ENCODE measurements at regions not wholly inside any gene's neighbourhood (a gene's known extent, or its start where the extent isn't known, plus 50 kb on each side); places are given as distances from the start of the nearest gene placed in this dataset.

GRCh38 chr5:24368115-24368514 is 276.7 kb downstream of the CDH10 start:
- Histone ChIP-seq H3K4me3 (no peak overlapping the region), H3K4me1 (ENCODE audit: low read depth) (no peaks in the 10 kb centered on the region), H3K9me3 (no peaks in the 10 kb centered on the region), H3K36me3 (ENCODE audit: low read depth) (no peaks in the 10 kb centered on the region)
- ATAC-seq (no peak), DNase-seq (no peak)
- intact Hi-C loops (cut with DNase I, micrococcal nuclease): no loop called here
- no peak for TF ChIP-seq CTCF (IDR thresholded peaks at IDR 0.05)

- Histone ChIP-seq H3K4me3 (no peak overlapping the region), H3K9me3 (no peaks in the 10 kb centered on the region), H3K36me3 (ENCODE audit: low read depth) (no peaks in the 10 kb centered on the region), H3K4me1 (ENCODE audit: low read depth) (no peaks in the 10 kb centered on the region)
- no peak for TF ChIP-seq CTCF (IDR thresholded peaks at IDR 0.05)
- ATAC-seq (no peak), DNase-seq (no peak)
- intact Hi-C loops (cut with DNase I, micrococcal nuclease): no loop called here
Observed at GRCh38 chr5:24376210-24376609, 268.6 kb downstream of the CDH10 start.

GRCh38 chr5:24376616-24377015 is 268.2 kb downstream of the CDH10 start:
- Histone ChIP-seq H3K4me3 (no peak overlapping the region), H3K9me3 (no peaks in the 10 kb centered on the region), H3K4me1 (ENCODE audit: low read depth) (no peaks in the 10 kb centered on the region), H3K36me3 (ENCODE audit: low read depth) (no peaks in the 10 kb centered on the region)
- DNase-seq (no peak), ATAC-seq (no peak)
- TF ChIP-seq CTCF (IDR thresholded peaks at IDR 0.05): no peak
- intact Hi-C loops (cut with DNase I, micrococcal nuclease): no loop called here

GRCh38 chr5:24381861-24382489 is 262.8 kb downstream of the CDH10 start:
- intact Hi-C loops (cut with DNase I, micrococcal nuclease): no loop called here
- Histone ChIP-seq H3K4me1 (ENCODE audit: low read depth) (no peaks in the 10 kb centered on the region), H3K9me3 (no peaks in the 10 kb centered on the region), H3K4me3 (no peak overlapping the region), H3K36me3 (ENCODE audit: low read depth) (no peaks in the 10 kb centered on the region)
- TF ChIP-seq CTCF (IDR thresholded peaks at IDR 0.05): no peak
- DNase-seq (no peak), ATAC-seq (no peak)

- ATAC-seq (no peak), DNase-seq (no peak)
- intact Hi-C loops (cut with DNase I, micrococcal nuclease): no loop called here
- Histone ChIP-seq H3K9me3 (no peaks in the 10 kb centered on the region), H3K4me1 (ENCODE audit: low read depth) (no peaks in the 10 kb centered on the region), H3K36me3 (ENCODE audit: low read depth) (no peaks in the 10 kb centered on the region), H3K4me3 (no peak overlapping the region)
- TF ChIP-seq CTCF (IDR thresholded peaks at IDR 0.05): no peak
Observed at GRCh38 chr5:24385070-24385469, 259.7 kb downstream of the CDH10 start.

- intact Hi-C loops (cut with DNase I, micrococcal nuclease): no loop called here
- no peaks in the 10 kb centered on the region for H3K4me1 ChIP-seq (ENCODE audit: low read depth)
- DNase-seq (no peak), ATAC-seq (no peak)
- no peak overlapping the region for H3K4me3 ChIP-seq
- no peaks in the 10 kb centered on the region for H3K36me3 ChIP-seq (ENCODE audit: low read depth)
- no peaks in the 10 kb centered on the region for H3K9me3 ChIP-seq
- no peak for TF ChIP-seq CTCF (IDR thresholded peaks at IDR 0.05)
Observed at GRCh38 chr5:24385617-24386016, 259.2 kb downstream of the CDH10 start.
